OCI-LY7 (cell line): ENCODE measurements at regions not wholly inside any gene's neighbourhood (a gene's known extent, or its start where the extent isn't known, plus 50 kb on each side); places are given as distances from the start of the nearest gene placed in this dataset.

Experiments
- EZH2phosphoT487 ChIP-seq: fragments of 200-600 bp; sonication (generic); IDR thresholded peaks from 2 replicates; pipeline ENCODE4 v1.6.1; 2018; ENCODE audit warnings: low read depth, borderline replicate concordance, mild to moderate bottlenecking, mixed run types, antibody characterized with exemption, low read length, moderate library complexity, mixed read lengths
- TF ChIP-seq, protein P1 (sequence below): fragments of 200-600 bp; sonication (generic); conservative IDR thresholded peaks from 2 replicates; pipeline ENCODE4 v1.5.1; 2014; ENCODE audit warnings: mild to moderate bottlenecking, antibody characterized with exemption, low read length, moderate library complexity, mixed read lengths

DNA sequence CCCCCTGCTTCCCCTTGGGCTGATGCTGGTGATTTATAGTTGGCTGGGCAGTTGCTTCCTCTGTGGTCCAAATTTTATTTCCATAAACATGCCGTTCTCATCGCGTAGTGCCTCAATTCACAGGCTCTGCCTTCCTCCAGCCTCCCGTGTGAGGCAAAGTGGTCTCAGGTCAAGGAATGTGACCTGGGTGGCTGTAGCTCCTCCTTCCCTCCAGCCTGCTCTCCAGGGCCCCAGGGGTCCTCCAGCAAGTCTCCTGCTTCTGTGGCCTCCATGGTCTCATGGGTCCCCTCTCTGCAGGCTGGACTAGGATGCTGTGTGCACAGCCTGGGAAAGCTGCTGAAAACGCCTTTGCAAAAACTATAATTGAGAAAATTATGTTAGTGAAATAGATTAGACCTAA is 694.1 kb downstream of the BRD1 start:
- TF ChIP-seq, protein P1, sequence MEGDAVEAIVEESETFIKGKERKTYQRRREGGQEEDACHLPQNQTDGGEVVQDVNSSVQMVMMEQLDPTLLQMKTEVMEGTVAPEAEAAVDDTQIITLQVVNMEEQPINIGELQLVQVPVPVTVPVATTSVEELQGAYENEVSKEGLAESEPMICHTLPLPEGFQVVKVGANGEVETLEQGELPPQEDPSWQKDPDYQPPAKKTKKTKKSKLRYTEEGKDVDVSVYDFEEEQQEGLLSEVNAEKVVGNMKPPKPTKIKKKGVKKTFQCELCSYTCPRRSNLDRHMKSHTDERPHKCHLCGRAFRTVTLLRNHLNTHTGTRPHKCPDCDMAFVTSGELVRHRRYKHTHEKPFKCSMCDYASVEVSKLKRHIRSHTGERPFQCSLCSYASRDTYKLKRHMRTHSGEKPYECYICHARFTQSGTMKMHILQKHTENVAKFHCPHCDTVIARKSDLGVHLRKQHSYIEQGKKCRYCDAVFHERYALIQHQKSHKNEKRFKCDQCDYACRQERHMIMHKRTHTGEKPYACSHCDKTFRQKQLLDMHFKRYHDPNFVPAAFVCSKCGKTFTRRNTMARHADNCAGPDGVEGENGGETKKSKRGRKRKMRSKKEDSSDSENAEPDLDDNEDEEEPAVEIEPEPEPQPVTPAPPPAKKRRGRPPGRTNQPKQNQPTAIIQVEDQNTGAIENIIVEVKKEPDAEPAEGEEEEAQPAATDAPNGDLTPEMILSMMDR = no peak
- no peak for TF ChIP-seq EZH2phosphoT487
